ENCODE measurements at regions not wholly inside any gene's neighbourhood (a gene's known extent, or its start where the extent isn't known, plus 50 kb on each side); places are given as distances from the start of the nearest gene placed in this dataset.

DNA sequence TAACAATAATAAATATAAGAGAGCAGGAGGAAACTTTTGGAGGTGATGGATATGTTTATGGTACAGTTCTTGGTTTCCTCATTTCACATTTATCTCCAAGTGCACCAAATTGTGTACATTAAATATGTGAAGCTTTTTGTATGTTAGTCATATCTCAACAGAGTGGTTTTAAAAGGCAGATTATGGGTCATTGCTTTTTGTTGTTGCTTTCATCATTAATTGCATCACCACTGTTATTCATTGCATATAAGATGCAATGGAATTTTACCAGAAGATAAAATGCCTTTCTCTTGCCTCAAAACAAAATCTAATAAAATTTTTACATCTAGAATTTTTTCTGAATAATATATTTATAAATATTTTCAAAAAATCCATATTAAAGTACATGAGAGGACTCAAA, 1198.9 kb upstream of the GBE1 start:
- no peak for ATAC-seq
- no peak for TF ChIP-seq RARB (CRISPR knock-in tag; IDR thresholded peaks at IDR 0.05)
- no peak for TF ChIP-seq ZNF565 (CRISPR knock-in tag; conservative IDR thresholded peaks at IDR 0.05; ENCODE audit: low read depth)
- TF ChIP-seq ZNF70 (CRISPR knock-in tag; IDR thresholded peaks at IDR 0.05): no peak
- no peak for TF ChIP-seq OSR1 (CRISPR knock-in tag; IDR thresholded peaks at IDR 0.05)
- TF ChIP-seq PPARA (CRISPR knock-in tag; IDR thresholded peaks at IDR 0.05; ENCODE audit: borderline replicate concordance): no peak
- TF ChIP-seq TOX (CRISPR knock-in tag; IDR thresholded peaks at IDR 0.05; ENCODE audit: borderline replicate concordance): no peak
- TF ChIP-seq PATZ1 (CRISPR knock-in tag; IDR thresholded peaks at IDR 0.05; ENCODE audit: borderline replicate concordance): no peak

DNA sequence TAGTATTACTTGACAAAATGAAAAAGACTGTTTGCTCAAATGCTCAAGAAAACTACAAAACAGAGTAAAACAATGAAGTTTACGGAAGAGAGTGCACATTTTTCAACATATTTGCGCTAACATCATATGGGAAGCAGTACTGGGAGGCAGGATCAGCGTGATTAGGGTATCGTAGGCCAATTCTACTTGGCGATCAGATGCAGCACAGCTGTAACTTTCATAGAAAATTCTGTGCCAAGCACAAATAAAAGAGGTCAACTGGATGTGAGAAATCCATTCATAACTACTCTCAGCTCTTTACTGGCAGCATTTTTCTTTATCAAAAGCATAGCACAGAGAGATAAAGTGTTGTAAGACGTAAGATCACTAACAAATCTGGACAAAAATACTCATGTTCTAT, 1196.3 kb upstream of the GBE1 start:
- no peak for ATAC-seq
- TF ChIP-seq SNAI2 (CRISPR knock-in tag; IDR thresholded peaks at IDR 0.05) (no peak), TOX (CRISPR knock-in tag; IDR thresholded peaks at IDR 0.05; ENCODE audit: borderline replicate concordance) (no peak), TCF4 (CRISPR knock-in tag; IDR thresholded peaks at IDR 0.05; ENCODE audit: borderline replicate concordance) (no peak), ZFP30 (CRISPR knock-in tag; IDR thresholded peaks at IDR 0.05) (no peak), ESRRG (CRISPR knock-in tag; IDR thresholded peaks at IDR 0.05) (no peak), ZNF70 (CRISPR knock-in tag; IDR thresholded peaks at IDR 0.05) (no peak), ZNF565 (CRISPR knock-in tag; conservative IDR thresholded peaks at IDR 0.05; ENCODE audit: low read depth) (no peak), ZFP3 (CRISPR knock-in tag; IDR thresholded peaks at IDR 0.05) (no peak), PATZ1 (CRISPR knock-in tag; IDR thresholded peaks at IDR 0.05; ENCODE audit: borderline replicate concordance) (no peak), ARNTL (CRISPR knock-in tag; IDR thresholded peaks at IDR 0.05; ENCODE audit: borderline replicate concordance, low read depth) (no peak), RARB (CRISPR knock-in tag; IDR thresholded peaks at IDR 0.05) (no peak), BACH2 (CRISPR knock-in tag; IDR thresholded peaks at IDR 0.05; ENCODE audit: borderline replicate concordance) (no peak), PPARA (CRISPR knock-in tag; IDR thresholded peaks at IDR 0.05; ENCODE audit: borderline replicate concordance) (no peak), ZC3H10 (CRISPR knock-in tag; IDR thresholded peaks at IDR 0.05) (no peak), CSDC2 (CRISPR knock-in tag; IDR thresholded peaks at IDR 0.05) (no peak), ISL1 (CRISPR knock-in tag; IDR thresholded peaks at IDR 0.05) (no peak), GLIS3 (CRISPR knock-in tag; IDR thresholded peaks at IDR 0.05) (no peak)
- TF ChIP-seq, protein P1, sequence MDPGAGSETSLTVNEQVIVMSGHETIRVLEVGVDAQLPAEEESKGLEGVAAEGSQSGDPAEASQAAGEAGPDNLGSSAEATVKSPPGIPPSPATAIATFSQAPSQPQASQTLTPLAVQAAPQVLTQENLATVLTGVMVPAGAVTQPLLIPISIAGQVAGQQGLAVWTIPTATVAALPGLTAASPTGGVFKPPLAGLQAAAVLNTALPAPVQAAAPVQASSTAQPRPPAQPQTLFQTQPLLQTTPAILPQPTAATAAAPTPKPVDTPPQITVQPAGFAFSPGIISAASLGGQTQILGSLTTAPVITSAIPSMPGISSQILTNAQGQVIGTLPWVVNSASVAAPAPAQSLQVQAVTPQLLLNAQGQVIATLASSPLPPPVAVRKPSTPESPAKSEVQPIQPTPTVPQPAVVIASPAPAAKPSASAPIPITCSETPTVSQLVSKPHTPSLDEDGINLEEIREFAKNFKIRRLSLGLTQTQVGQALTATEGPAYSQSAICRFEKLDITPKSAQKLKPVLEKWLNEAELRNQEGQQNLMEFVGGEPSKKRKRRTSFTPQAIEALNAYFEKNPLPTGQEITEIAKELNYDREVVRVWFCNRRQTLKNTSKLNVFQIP (CRISPR knock-in tag; IDR thresholded peaks at IDR 0.05; ENCODE audit: borderline replicate concordance, low read depth): no peak
- TF ChIP-seq, protein P2, sequence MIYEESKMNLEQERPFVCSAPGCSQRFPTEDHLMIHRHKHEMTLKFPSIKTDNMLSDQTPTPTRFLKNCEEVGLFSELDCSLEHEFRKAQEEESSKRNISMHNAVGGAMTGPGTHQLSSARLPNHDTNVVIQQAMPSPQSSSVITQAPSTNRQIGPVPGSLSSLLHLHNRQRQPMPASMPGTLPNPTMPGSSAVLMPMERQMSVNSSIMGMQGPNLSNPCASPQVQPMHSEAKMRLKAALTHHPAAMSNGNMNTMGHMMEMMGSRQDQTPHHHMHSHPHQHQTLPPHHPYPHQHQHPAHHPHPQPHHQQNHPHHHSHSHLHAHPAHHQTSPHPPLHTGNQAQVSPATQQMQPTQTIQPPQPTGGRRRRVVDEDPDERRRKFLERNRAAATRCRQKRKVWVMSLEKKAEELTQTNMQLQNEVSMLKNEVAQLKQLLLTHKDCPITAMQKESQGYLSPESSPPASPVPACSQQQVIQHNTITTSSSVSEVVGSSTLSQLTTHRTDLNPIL (CRISPR knock-in tag; IDR thresholded peaks at IDR 0.05; ENCODE audit: low read depth): no peak
- TF ChIP-seq, protein P3, sequence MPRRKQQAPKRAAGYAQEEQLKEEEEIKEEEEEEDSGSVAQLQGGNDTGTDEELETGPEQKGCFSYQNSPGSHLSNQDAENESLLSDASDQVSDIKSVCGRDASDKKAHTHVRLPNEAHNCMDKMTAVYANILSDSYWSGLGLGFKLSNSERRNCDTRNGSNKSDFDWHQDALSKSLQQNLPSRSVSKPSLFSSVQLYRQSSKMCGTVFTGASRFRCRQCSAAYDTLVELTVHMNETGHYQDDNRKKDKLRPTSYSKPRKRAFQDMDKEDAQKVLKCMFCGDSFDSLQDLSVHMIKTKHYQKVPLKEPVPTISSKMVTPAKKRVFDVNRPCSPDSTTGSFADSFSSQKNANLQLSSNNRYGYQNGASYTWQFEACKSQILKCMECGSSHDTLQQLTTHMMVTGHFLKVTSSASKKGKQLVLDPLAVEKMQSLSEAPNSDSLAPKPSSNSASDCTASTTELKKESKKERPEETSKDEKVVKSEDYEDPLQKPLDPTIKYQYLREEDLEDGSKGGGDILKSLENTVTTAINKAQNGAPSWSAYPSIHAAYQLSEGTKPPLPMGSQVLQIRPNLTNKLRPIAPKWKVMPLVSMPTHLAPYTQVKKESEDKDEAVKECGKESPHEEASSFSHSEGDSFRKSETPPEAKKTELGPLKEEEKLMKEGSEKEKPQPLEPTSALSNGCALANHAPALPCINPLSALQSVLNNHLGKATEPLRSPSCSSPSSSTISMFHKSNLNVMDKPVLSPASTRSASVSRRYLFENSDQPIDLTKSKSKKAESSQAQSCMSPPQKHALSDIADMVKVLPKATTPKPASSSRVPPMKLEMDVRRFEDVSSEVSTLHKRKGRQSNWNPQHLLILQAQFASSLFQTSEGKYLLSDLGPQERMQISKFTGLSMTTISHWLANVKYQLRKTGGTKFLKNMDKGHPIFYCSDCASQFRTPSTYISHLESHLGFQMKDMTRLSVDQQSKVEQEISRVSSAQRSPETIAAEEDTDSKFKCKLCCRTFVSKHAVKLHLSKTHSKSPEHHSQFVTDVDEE (CRISPR knock-in tag; IDR thresholded peaks at IDR 0.05): no peak

- TF ChIP-seq ZNF8 (CRISPR knock-in tag; IDR thresholded peaks at IDR 0.05) (no peak), OSR1 (CRISPR knock-in tag; IDR thresholded peaks at IDR 0.05) (no peak), ZNF565 (CRISPR knock-in tag; conservative IDR thresholded peaks at IDR 0.05; ENCODE audit: low read depth) (no peak), GLIS3 (CRISPR knock-in tag; IDR thresholded peaks at IDR 0.05) (no peak), BACH2 (CRISPR knock-in tag; IDR thresholded peaks at IDR 0.05; ENCODE audit: borderline replicate concordance) (no peak)
- no peak for ATAC-seq
These were observed 1195.6 kb upstream of the GBE1 start for GRCh38 chr3:82957079-82957478.
